Kidney epithelial cell (primary cell): ENCODE measurements at regions not wholly inside any gene's neighbourhood (a gene's known extent, or its start where the extent isn't known, plus 50 kb on each side); places are given as distances from the start of the nearest gene placed in this dataset.

Experiments used
- DNase-seq: peaks from one replicate; pipeline ENCODE4 v3.0.0-alpha.2; 2010; ENCODE audit warnings: low read depth
- H3K27me3 ChIP-seq: 2 replicates; pipeline ENCODE4 v1.6.0; 2011; ENCODE audit warnings: low read length; ENCODE audit not compliant: control insufficient read depth, insufficient read depth
- H3K36me3 ChIP-seq: 2 replicates; pipeline ENCODE4 v1.5.1; 2011; ENCODE audit warnings: low read length; ENCODE audit not compliant: control insufficient read depth, insufficient read depth
- H3K4me3 ChIP-seq: 2 replicates; pipeline ENCODE4 v1.5.1; 2011; ENCODE audit warnings: low read depth, mild to moderate bottlenecking, control low read depth, low read length
- CTCF ChIP-seq: IDR thresholded peaks from 2 replicates; pipeline ENCODE4 v1.5.1; 2011; ENCODE audit warnings: mild to moderate bottlenecking, moderate library complexity, low read length, control low read depth, inconsistent platforms; ENCODE audit not compliant: insufficient read depth, poor library complexity, severe bottlenecking

GRCh38 chr4:24745172-24745895 is 50.0 kb upstream of the SOD3 start:
- H3K4me3 ChIP-seq, result no peak overlapping the region
- no peak for DNase-seq
- H3K27me3 ChIP-seq, result no peaks in the 10 kb centered on the region
- no peaks in the 10 kb centered on the region for H3K36me3 ChIP-seq
- TF ChIP-seq CTCF, result no peak
